PFSK-1 (cell line): ENCODE measurements at regions not wholly inside any gene's neighbourhood (a gene's known extent, or its start where the extent isn't known, plus 50 kb on each side); places are given as distances from the start of the nearest gene placed in this dataset.

ENCODE experiments used
- FOXP2 ChIP-seq: optimal IDR thresholded peaks from 2 replicates; pipeline ENCODE3; 2011; ENCODE audit warnings: borderline replicate concordance, control low read depth, inconsistent platforms; ENCODE audit not compliant: insufficient read depth; ENCODE audit errors: extremely low read length, extremely low read depth
- POLR2AphosphoS5 ChIP-seq: IDR thresholded peaks from 2 replicates; pipeline ENCODE4 v1.6.1; 2012; ENCODE audit warnings: low read depth, mild to moderate bottlenecking, control low read depth, low read length, moderate library complexity
- REST ChIP-seq, 2 experiments: IDR thresholded peaks; 2 replicates each; pipeline versions ENCODE4 v1.6.1 to v1.8.0; 2011 to 2012; ENCODE audit warnings: low read depth in 2 of 2, low read length in 2 of 2, control low read depth in 1 of 2, inconsistent platforms in 1 of 2, mild to moderate bottlenecking in 1 of 2, moderate library complexity in 1 of 2; ENCODE audit not compliant: insufficient read depth in 1 of 2
- SIN3A ChIP-seq: IDR thresholded peaks from 2 replicates; pipeline ENCODE4 v1.6.1; 2012; ENCODE audit warnings: mild to moderate bottlenecking, low read length, moderate library complexity, borderline replicate concordance; ENCODE audit not compliant: insufficient read depth
- TAF1 ChIP-seq: IDR thresholded peaks from 2 replicates; pipeline ENCODE4 v1.6.1; 2012; ENCODE audit warnings: low read length, control low read depth, borderline replicate concordance; ENCODE audit not compliant: insufficient read depth

- TF ChIP-seq POLR2AphosphoS5 (no peak), REST (IDR thresholded peaks at IDR 0.05; ENCODE audit: insufficient read depth in 1 of 2, low read depth in 2 of 2, low read length in 2 of 2) (no peak), TAF1 (no peak), SIN3A (no peak), FOXP2 (no peak)
Measured at GRCh38 chr4:13876940-13877339, 249.4 kb upstream of the BOD1L1 start.
